ENCODE measurements at regions not wholly inside any gene's neighbourhood (a gene's known extent, or its start where the extent isn't known, plus 50 kb on each side); places are given as distances from the start of the nearest gene placed in this dataset.

GRCh38 chr17:17416007-17416399 is 60.8 kb upstream of the MED9 start (continued):
- TF ChIP-seq NR2C2 (CRISPR knock-in tag; IDR thresholded peaks at IDR 0.05) (0 out of 2 replicates have a peak, but pooled peaks have one; percentile 59), NR2C2 (tag; IDR thresholded peaks at IDR 0.05) (peak; percentile 96), RAD51 (IDR thresholded peaks at IDR 0.05; ENCODE audit: borderline replicate concordance, low read depth) (peak; percentile 86), CXXC5 (CRISPR knock-in tag; IDR thresholded peaks at IDR 0.05) (0 out of 2 replicates have a peak, but pooled peaks have one; percentile 27), CREB3 (tag; conservative IDR thresholded peaks at IDR 0.05; ENCODE audit: low read depth) (peak; percentile 55; the same call in 1 of the 2 replicates), WHSC1 (IDR thresholded peaks at IDR 0.05; ENCODE audit: low read length) (no peak), ZBTB12 (CRISPR knock-in tag; IDR thresholded peaks at IDR 0.05) (no peak), CEBPG (CRISPR knock-in tag; IDR thresholded peaks at IDR 0.05) (peak; percentile 70), CEBPG (tag; conservative IDR thresholded peaks at IDR 0.05 in 1 of 2, IDR thresholded peaks at IDR 0.05 in 1 of 2) (peak in 1 of 2 experiments; percentile 63; a peak in 1 of 4 replicates), AFF1 (IDR thresholded peaks at IDR 0.05; ENCODE audit: low read depth in 1 of 2, partially characterized antibody in 2 of 2) (peak in 1 of 2 experiments; percentile 80), NFRKB (IDR thresholded peaks at IDR 0.05; ENCODE audit: low read depth) (peak; percentile 90), FOS (IDR thresholded peaks at IDR 0.05; ENCODE audit: extremely low read depth, insufficient read length) (peak; percentile 25)
- TF ChIP-seq, protein P1, sequence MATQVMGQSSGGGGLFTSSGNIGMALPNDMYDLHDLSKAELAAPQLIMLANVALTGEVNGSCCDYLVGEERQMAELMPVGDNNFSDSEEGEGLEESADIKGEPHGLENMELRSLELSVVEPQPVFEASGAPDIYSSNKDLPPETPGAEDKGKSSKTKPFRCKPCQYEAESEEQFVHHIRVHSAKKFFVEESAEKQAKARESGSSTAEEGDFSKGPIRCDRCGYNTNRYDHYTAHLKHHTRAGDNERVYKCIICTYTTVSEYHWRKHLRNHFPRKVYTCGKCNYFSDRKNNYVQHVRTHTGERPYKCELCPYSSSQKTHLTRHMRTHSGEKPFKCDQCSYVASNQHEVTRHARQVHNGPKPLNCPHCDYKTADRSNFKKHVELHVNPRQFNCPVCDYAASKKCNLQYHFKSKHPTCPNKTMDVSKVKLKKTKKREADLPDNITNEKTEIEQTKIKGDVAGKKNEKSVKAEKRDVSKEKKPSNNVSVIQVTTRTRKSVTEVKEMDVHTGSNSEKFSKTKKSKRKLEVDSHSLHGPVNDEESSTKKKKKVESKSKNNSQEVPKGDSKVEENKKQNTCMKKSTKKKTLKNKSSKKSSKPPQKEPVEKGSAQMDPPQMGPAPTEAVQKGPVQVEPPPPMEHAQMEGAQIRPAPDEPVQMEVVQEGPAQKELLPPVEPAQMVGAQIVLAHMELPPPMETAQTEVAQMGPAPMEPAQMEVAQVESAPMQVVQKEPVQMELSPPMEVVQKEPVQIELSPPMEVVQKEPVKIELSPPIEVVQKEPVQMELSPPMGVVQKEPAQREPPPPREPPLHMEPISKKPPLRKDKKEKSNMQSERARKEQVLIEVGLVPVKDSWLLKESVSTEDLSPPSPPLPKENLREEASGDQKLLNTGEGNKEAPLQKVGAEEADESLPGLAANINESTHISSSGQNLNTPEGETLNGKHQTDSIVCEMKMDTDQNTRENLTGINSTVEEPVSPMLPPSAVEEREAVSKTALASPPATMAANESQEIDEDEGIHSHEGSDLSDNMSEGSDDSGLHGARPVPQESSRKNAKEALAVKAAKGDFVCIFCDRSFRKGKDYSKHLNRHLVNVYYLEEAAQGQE (IDR thresholded peaks at IDR 0.05; ENCODE audit: borderline replicate concordance), result peak; percentile 35; the same call in 1 of the 2 replicates
- TF ChIP-seq, protein P1 (CRISPR knock-in tag; IDR thresholded peaks at IDR 0.05; ENCODE audit: low read depth), result no peak
